ENCODE measurements at regions not wholly inside any gene's neighbourhood (a gene's known extent, or its start where the extent isn't known, plus 50 kb on each side); places are given as distances from the start of the nearest gene placed in this dataset.

GRCh38 chr6:167454003-167454402 is 129.1 kb downstream of the TTLL2 start (continued):
- TF ChIP-seq RCOR1 (IDR thresholded peaks at IDR 0.05; ENCODE audit: low read length), result no peak
- no peak for TF ChIP-seq FOSL2 (IDR thresholded peaks at IDR 0.05; ENCODE audit: borderline replicate concordance, low read depth)

- ChIA-PET CTCF (no interaction called here), POLR2A (no interaction called here)
- Histone ChIP-seq H3F3A (replicated peaks; ENCODE audit: insufficient read depth) (no peaks in the 10 kb centered on the region), H4K20me1 (ENCODE audit: insufficient read depth) (no peaks in the 10 kb centered on the region), H3K4me1 (ENCODE audit: control insufficient read depth in 1 of 2, insufficient read depth in 2 of 2, low read depth in 1 of 2, low read length in 1 of 2) (no peaks in the 10 kb centered on the region), H2AFZ (ENCODE audit: low read depth) (no peak overlapping the region), H3K27ac (ENCODE audit: low read depth in 2 of 2, low read length in 1 of 2) (no peak overlapping the region), H3K9me3 (no peaks in the 10 kb centered on the region), H3K9me2 (no peaks in the 10 kb centered on the region), H3K27me3 (ENCODE audit: insufficient read depth) (no peaks in the 10 kb centered on the region), H3K36me3 (replicated peaks in 1 of 2; ENCODE audit: control insufficient read depth in 1 of 2, insufficient read depth in 2 of 2, low read length in 1 of 2) (no peaks in the 10 kb centered on the region), H3K9ac (no peak overlapping the region), H3K4me2 (no peak overlapping the region), H3K79me2 (ENCODE audit: insufficient read depth) (no peaks in the 10 kb centered on the region), H3K4me3 (ENCODE audit: low read depth in 2 of 2, low read length in 1 of 2) (no peak overlapping the region)
- no peak for DNase-seq
- 11% methylated on average over 4 of the region's 4 CpGs for WGBS (ENCODE audit: low lambda C conversion rate)
- no peak for TF ChIP-seq SMC3 (IDR thresholded peaks at IDR 0.05; ENCODE audit: low read depth, low read length)
- TF ChIP-seq USF1 (IDR thresholded peaks at IDR 0.05; ENCODE audit: borderline replicate concordance, low read depth), result no peak
- no peak for TF ChIP-seq MEF2A (IDR thresholded peaks at IDR 0.05; ENCODE audit: borderline replicate concordance, low read depth)
- TF ChIP-seq GABPA (IDR thresholded peaks at IDR 0.05; ENCODE audit: low read depth), result no peak
- no peak for TF ChIP-seq NFIC (IDR thresholded peaks at IDR 0.05; ENCODE audit: borderline replicate concordance)
- no peak for TF ChIP-seq RFX5 (IDR thresholded peaks at IDR 0.05; ENCODE audit: low read length)
These were observed 130.5 kb downstream of the TTLL2 start for GRCh38 chr6:167455371-167455770.

GRCh38 chr6:167462514-167463312 is 137.8 kb downstream of the TTLL2 start:
- H3K79me2 ChIP-seq (ENCODE audit: insufficient read depth), result no peaks in the 10 kb centered on the region
- no peaks in the 10 kb centered on the region for H4K20me1 ChIP-seq (ENCODE audit: insufficient read depth)
- 36% methylated on average over 10 of the region's 12 CpGs for WGBS (ENCODE audit: low lambda C conversion rate)
- no peaks in the 10 kb centered on the region for H3K36me3 ChIP-seq (replicated peaks in 1 of 2; ENCODE audit: control insufficient read depth in 1 of 2, insufficient read depth in 2 of 2, low read length in 1 of 2)
- ChIA-PET POLR2A (no interaction called here), CTCF (interaction anchor here (0.6 kb wide), 1 partner anchor 599 kb away, joined by 3 read pairs; no protein-coding TSS in a partner anchor)
- no peak overlapping the region for H3K4me3 ChIP-seq (ENCODE audit: low read depth in 2 of 2, low read length in 1 of 2)
- H2AFZ ChIP-seq (ENCODE audit: low read depth), result no peak overlapping the region
- no peaks in the 10 kb centered on the region for H3K9me3 ChIP-seq
- H3K4me2 ChIP-seq, result no peak overlapping the region
- no peak for DNase-seq
- no peak overlapping the region for H3K9ac ChIP-seq
- H3K9me2 ChIP-seq, result no peaks in the 10 kb centered on the region
- H3K27me3 ChIP-seq (ENCODE audit: insufficient read depth), result no peaks in the 10 kb centered on the region
- H3F3A ChIP-seq (replicated peaks; ENCODE audit: insufficient read depth), result no peaks in the 10 kb centered on the region
- no peaks in the 10 kb centered on the region for H3K4me1 ChIP-seq (ENCODE audit: control insufficient read depth in 1 of 2, insufficient read depth in 2 of 2, low read depth in 1 of 2, low read length in 1 of 2)
- no peak overlapping the region for H3K27ac ChIP-seq (ENCODE audit: low read depth in 2 of 2, low read length in 1 of 2)
- no peak for TF ChIP-seq NRF1 (IDR thresholded peaks at IDR 0.05; ENCODE audit: low read depth, low read length)
- no peak for TF ChIP-seq GABPA (IDR thresholded peaks at IDR 0.05; ENCODE audit: low read depth)
- TF ChIP-seq CTCF (IDR thresholded peaks at IDR 0.05), result no peak
- no peak for TF ChIP-seq TCF12 (IDR thresholded peaks at IDR 0.05)
- TF ChIP-seq SMC3 (IDR thresholded peaks at IDR 0.05; ENCODE audit: low read depth, low read length), result no peak
- TF ChIP-seq MXI1 (IDR thresholded peaks at IDR 0.05; ENCODE audit: low read depth, low read length), result no peak
- TF ChIP-seq CHD2 (IDR thresholded peaks at IDR 0.05; ENCODE audit: low read length, partially characterized antibody), result no peak
- TF ChIP-seq ZBTB33 (IDR thresholded peaks at IDR 0.05; ENCODE audit: borderline replicate concordance, low read depth), result no peak
- no peak for TF ChIP-seq ELF1 (IDR thresholded peaks at IDR 0.05)

All from SK-N-SH (cell line).